MM.1S (cell line): ENCODE measurements at regions not wholly inside any gene's neighbourhood (a gene's known extent, or its start where the extent isn't known, plus 50 kb on each side); places are given as distances from the start of the nearest gene placed in this dataset.

Experiments
- EZH2 ChIP-seq: fragments of 300-600 bp; sonication (generic); optimal IDR thresholded peaks from 2 replicates; pipeline ENCODE3; 2017; ENCODE audit warnings: low read depth, mild to moderate bottlenecking, antibody characterized with exemption, low read length, mixed read lengths
- EZH2phosphoT487 ChIP-seq: fragments of 300-600 bp; sonication (generic); IDR thresholded peaks from 2 replicates; pipeline ENCODE4 v1.6.1; 2018; ENCODE audit warnings: antibody characterized with exemption, low read length
- TF ChIP-seq, protein P1 (sequence below): fragments of 300-600 bp; sonication (generic); IDR thresholded peaks from 2 replicates; pipeline ENCODE4 v1.5.1; 2016; ENCODE audit warnings: antibody characterized with exemption, low read length, mixed read lengths

DNA sequence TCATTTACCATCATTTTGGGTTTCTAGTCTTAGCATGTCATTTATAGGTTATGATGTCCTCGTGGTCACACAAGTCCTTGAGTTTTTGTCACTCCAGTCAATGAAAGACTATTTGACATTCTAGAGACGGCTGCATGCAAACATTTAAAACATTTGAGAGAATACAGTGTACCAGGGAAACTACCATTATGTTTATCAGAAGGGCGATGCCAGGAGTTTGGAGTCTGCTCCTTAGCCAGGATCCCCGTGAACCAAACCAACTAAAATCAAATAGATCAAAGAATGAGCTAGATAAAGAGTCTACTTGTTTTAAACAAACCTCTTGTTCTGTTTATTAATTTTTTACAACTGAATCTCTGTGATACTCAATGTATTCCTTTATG lies 122.6 kb downstream of the OLIG3 start:
- TF ChIP-seq EZH2phosphoT487: no peak
- TF ChIP-seq, protein P1, sequence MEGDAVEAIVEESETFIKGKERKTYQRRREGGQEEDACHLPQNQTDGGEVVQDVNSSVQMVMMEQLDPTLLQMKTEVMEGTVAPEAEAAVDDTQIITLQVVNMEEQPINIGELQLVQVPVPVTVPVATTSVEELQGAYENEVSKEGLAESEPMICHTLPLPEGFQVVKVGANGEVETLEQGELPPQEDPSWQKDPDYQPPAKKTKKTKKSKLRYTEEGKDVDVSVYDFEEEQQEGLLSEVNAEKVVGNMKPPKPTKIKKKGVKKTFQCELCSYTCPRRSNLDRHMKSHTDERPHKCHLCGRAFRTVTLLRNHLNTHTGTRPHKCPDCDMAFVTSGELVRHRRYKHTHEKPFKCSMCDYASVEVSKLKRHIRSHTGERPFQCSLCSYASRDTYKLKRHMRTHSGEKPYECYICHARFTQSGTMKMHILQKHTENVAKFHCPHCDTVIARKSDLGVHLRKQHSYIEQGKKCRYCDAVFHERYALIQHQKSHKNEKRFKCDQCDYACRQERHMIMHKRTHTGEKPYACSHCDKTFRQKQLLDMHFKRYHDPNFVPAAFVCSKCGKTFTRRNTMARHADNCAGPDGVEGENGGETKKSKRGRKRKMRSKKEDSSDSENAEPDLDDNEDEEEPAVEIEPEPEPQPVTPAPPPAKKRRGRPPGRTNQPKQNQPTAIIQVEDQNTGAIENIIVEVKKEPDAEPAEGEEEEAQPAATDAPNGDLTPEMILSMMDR: no peak
- TF ChIP-seq EZH2: no peak
